ENCODE measurements at regions not wholly inside any gene's neighbourhood (a gene's known extent, or its start where the extent isn't known, plus 50 kb on each side); places are given as distances from the start of the nearest gene placed in this dataset.
"Not testable (repeated sequence)": the region's sequence is repeated elsewhere in the genome, so short reads cannot be mapped to it uniquely, and the experiment has no call there.

DNA sequence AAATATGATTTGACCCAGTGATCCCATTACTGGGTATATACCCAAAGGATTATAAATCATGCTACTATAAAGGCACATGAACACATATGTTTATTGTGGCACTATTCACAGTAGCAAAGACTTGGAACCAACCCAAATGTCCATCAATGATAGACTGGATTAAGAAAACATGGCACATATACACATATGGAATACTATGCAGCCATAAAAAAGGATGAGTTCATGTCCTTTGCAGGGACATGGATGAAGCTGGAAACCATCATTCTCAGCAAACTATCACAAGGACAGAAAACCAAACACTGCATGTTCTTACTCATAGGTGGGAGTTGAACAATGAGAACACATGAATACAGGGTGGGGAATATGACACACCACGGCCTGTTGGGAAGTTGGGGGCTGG, 330.5 kb upstream of the HNRNPA3 start:
- not testable (repeated sequence) for TF ChIP-seq ZNF398 (tag by site-specific recombination; IDR thresholded peaks at IDR 0.05); CTCF (tag by site-specific recombination; IDR thresholded peaks at IDR 0.05); KLF9 (tag by site-specific recombination; IDR thresholded peaks at IDR 0.05; ENCODE audit: low read depth); ZXDB (tag by site-specific recombination; IDR thresholded peaks at IDR 0.05); ZNF311 (tag by site-specific recombination; IDR thresholded peaks at IDR 0.05; ENCODE audit: borderline replicate concordance); SCRT2 (tag by site-specific recombination; IDR thresholded peaks at IDR 0.05); ZNF174 (tag by site-specific recombination; IDR thresholded peaks at IDR 0.05)
- TF ChIP-seq, protein P1, sequence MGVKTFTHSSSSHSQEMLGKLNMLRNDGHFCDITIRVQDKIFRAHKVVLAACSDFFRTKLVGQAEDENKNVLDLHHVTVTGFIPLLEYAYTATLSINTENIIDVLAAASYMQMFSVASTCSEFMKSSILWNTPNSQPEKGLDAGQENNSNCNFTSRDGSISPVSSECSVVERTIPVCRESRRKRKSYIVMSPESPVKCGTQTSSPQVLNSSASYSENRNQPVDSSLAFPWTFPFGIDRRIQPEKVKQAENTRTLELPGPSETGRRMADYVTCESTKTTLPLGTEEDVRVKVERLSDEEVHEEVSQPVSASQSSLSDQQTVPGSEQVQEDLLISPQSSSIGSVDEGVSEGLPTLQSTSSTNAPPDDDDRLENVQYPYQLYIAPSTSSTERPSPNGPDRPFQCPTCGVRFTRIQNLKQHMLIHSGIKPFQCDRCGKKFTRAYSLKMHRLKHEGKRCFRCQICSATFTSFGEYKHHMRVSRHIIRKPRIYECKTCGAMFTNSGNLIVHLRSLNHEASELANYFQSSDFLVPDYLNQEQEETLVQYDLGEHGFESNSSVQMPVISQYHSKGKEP (tag by site-specific recombination; IDR thresholded peaks at IDR 0.05), result not testable (repeated sequence)
- TF ChIP-seq, protein P2, sequence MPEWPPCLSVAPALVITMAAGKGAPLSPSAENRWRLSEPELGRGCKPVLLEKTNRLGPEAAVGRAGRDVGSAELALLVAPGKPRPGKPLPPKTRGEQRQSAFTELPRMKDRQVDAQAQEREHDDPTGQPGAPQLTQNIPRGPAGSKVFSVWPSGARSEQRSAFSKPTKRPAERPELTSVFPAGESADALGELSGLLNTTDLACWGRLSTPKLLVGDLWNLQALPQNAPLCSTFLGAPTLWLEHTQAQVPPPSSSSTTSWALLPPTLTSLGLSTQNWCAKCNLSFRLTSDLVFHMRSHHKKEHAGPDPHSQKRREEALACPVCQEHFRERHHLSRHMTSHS (tag by site-specific recombination; IDR thresholded peaks at IDR 0.05), result not testable (repeated sequence)
- TF ChIP-seq, protein P3, sequence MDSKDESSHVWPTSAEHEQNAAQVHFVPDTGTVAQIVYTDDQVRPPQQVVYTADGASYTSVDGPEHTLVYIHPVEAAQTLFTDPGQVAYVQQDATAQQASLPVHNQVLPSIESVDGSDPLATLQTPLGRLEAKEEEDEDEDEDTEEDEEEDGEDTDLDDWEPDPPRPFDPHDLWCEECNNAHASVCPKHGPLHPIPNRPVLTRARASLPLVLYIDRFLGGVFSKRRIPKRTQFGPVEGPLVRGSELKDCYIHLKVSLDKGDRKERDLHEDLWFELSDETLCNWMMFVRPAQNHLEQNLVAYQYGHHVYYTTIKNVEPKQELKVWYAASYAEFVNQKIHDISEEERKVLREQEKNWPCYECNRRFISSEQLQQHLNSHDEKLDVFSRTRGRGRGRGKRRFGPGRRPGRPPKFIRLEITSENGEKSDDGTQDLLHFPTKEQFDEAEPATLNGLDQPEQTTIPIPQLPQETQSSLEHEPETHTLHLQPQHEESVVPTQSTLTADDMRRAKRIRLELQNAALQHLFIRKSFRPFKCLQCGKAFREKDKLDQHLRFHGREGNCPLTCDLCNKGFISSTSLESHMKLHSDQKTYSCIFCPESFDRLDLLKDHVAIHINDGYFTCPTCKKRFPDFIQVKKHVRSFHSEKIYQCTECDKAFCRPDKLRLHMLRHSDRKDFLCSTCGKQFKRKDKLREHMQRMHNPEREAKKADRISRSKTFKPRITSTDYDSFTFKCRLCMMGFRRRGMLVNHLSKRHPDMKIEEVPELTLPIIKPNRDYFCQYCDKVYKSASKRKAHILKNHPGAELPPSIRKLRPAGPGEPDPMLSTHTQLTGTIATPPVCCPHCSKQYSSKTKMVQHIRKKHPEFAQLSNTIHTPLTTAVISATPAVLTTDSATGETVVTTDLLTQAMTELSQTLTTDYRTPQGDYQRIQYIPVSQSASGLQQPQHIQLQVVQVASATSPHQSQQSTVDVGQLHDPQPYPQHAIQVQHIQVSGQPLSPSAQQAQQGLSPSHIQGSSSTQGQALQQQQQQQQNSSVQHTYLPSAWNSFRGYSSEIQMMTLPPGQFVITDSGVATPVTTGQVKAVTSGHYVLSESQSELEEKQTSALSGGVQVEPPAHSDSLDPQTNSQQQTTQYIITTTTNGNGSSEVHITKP (tag by site-specific recombination; IDR thresholded peaks at IDR 0.05), result not testable (repeated sequence)
